ENCODE measurements at regions not wholly inside any gene's neighbourhood (a gene's known extent, or its start where the extent isn't known, plus 50 kb on each side); places are given as distances from the start of the nearest gene placed in this dataset.

DNA sequence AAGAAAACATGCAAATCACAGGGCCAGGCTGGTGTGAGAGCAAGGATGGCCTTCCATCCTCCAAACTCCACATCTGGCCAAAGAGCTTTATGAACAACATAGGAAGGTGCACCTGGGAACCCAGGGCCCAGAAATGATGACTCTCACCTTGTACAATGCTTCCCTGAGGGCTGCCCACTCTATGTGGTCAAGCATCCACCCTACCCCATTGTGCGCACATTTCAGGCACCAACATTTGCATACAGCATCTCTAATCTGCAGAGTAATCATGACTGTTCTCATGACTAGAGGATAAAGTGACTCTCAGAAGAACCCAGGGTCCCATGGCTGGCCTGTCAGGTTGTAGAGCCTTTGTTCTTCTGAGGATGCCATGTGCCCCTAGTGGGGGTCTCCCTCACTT lies 57.2 kb upstream of the NTF3 start:
- no peak overlapping the region for H3K27ac Mint-ChIP-seq (ENCODE audit: unreplicated experiment)
- H3K36me3 ChIP-seq (ENCODE audit: control insufficient read depth, insufficient read depth, low read length) = no peaks in the 10 kb centered on the region
- no peaks in the 10 kb centered on the region for H3K27me3 ChIP-seq (replicated peaks; ENCODE audit: control insufficient read depth, insufficient read depth, low read length)
- no peaks in the 10 kb centered on the region for H3K36me3 Mint-ChIP-seq (ENCODE audit: insufficient read depth, unreplicated experiment)
- POLR2A ChIA-PET = no interaction called here
- no TSS peak for BruUV-seq (replicated peaks)
- no peaks in the 10 kb centered on the region for H3K4me1 ChIP-seq
- intact Hi-C loops (cut with micrococcal nuclease; ENCODE audit: unreplicated experiment) = no loop called here
- no peak for DNase-seq
- no peaks in the 10 kb centered on the region for H3K4me1 Mint-ChIP-seq (ENCODE audit: low read depth, unreplicated experiment)
- no peak overlapping the region for H3K4me3 ChIP-seq (ENCODE audit: low read depth, low read length)
- TF ChIP-seq, protein P1, sequence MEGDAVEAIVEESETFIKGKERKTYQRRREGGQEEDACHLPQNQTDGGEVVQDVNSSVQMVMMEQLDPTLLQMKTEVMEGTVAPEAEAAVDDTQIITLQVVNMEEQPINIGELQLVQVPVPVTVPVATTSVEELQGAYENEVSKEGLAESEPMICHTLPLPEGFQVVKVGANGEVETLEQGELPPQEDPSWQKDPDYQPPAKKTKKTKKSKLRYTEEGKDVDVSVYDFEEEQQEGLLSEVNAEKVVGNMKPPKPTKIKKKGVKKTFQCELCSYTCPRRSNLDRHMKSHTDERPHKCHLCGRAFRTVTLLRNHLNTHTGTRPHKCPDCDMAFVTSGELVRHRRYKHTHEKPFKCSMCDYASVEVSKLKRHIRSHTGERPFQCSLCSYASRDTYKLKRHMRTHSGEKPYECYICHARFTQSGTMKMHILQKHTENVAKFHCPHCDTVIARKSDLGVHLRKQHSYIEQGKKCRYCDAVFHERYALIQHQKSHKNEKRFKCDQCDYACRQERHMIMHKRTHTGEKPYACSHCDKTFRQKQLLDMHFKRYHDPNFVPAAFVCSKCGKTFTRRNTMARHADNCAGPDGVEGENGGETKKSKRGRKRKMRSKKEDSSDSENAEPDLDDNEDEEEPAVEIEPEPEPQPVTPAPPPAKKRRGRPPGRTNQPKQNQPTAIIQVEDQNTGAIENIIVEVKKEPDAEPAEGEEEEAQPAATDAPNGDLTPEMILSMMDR (IDR thresholded peaks at IDR 0.05; ENCODE audit: insufficient read depth in 1 of 2, low read depth in 1 of 2, low read length in 1 of 2, severe bottlenecking in 1 of 2, unreplicated experiment in 1 of 2) = no peak
- H3K27me3 Mint-ChIP-seq (ENCODE audit: insufficient read depth, unreplicated experiment) = no peaks in the 10 kb centered on the region
- H3K9me3 ChIP-seq = no peaks in the 10 kb centered on the region
- CTCF ChIA-PET = no interaction called here
- H3K4me3 Mint-ChIP-seq (ENCODE audit: unreplicated experiment) = no peak overlapping the region
- H3K9me3 Mint-ChIP-seq (ENCODE audit: unreplicated experiment) = no peaks in the 10 kb centered on the region

DNA sequence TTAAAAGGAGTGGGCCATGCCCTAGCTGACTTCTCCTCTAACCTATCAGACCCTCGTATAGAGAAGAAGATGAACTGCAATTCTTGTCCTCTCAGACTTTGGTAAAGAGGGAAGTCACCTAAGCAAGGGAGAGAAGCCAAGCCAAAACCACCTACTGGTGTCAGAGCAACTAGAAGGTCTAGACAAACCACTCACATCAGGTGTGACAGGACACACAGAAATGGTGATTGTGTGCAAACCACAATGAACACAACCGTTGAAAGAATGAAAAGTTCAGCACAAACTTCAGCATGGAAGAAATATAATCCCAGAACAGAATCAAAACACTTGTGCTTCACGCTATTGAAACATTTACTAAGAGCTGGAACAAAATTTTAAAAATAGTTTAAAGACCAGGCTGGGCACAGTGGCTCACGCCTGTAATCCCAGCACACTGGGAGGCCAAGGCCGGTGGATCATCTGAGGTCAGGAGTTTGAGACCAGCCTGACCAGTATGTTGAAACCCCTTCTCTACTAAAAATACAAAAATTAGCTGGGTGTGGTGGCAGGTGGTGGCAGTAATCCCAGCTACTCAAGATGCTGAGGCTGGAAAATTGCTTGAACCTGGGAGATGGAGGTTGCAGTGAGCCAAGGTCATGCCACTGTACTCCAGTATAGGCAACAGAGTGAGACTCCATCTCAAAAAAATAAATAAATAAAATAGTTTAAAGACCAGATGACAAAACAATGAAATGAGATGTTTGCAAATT lies 56.2 kb upstream of the NTF3 start:
- TF ChIP-seq, protein P1 (IDR thresholded peaks at IDR 0.05; ENCODE audit: insufficient read depth in 1 of 2, low read depth in 1 of 2, low read length in 1 of 2, severe bottlenecking in 1 of 2, unreplicated experiment in 1 of 2) = no peak
- ChIA-PET CTCF (no interaction called here), POLR2A (no interaction called here)
- Histone ChIP-seq H3K27me3 (replicated peaks; ENCODE audit: control insufficient read depth, insufficient read depth, low read length) (no peaks in the 10 kb centered on the region), H3K4me1 (no peaks in the 10 kb centered on the region), H3K36me3 (ENCODE audit: control insufficient read depth, insufficient read depth, low read length) (no peaks in the 10 kb centered on the region), H3K4me3 (ENCODE audit: low read depth, low read length) (no peak overlapping the region), H3K9me3 (no peaks in the 10 kb centered on the region)
- Mint-ChIP-seq H3K4me1 (ENCODE audit: low read depth, unreplicated experiment) (no peaks in the 10 kb centered on the region), H3K27ac (ENCODE audit: unreplicated experiment) (no peak overlapping the region), H3K9me3 (ENCODE audit: unreplicated experiment) (no peaks in the 10 kb centered on the region), H3K36me3 (ENCODE audit: insufficient read depth, unreplicated experiment) (no peaks in the 10 kb centered on the region), H3K27me3 (ENCODE audit: insufficient read depth, unreplicated experiment) (no peaks in the 10 kb centered on the region), H3K4me3 (ENCODE audit: unreplicated experiment) (no peak overlapping the region)
- no TSS peak for BruUV-seq (replicated peaks)
- intact Hi-C loops (cut with micrococcal nuclease; ENCODE audit: unreplicated experiment) = no loop called here
- DNase-seq = no peak

DNA sequence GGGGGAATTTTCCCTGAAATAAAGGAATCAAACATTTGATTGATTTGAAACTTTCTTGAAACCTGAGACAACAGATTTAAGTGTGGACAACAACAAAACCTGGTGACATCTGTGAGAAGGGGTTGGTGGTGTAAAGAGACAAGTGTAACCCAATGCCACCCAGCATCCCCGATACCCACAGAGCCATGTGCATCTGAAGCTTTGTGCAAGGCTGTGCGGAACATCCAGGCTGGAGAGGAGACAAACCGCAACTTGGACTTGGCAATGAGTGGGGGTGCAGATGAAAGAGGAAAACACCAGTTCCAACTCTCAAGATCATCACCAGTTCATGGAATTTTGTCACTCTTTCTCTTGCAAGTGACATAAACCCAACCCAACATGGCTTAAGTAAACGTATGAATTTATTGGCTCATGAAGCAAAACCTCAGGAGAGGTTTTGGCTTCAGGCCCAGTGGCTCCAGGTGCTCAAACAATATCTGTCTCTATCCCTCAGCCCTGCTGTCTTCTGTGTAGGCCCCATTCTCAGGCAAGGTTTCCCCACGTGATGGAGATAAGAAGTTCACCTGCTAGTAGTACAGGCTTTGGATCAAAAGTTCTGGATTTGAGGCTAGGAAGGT lies 55.2 kb upstream of the NTF3 start:
- intact Hi-C loops (cut with micrococcal nuclease; ENCODE audit: unreplicated experiment) = no loop called here
- Mint-ChIP-seq H3K36me3 (ENCODE audit: insufficient read depth, unreplicated experiment) (no peaks in the 10 kb centered on the region), H3K27ac (ENCODE audit: unreplicated experiment) (no peak overlapping the region), H3K4me3 (ENCODE audit: unreplicated experiment) (no peak overlapping the region), H3K9me3 (ENCODE audit: unreplicated experiment) (no peaks in the 10 kb centered on the region), H3K4me1 (ENCODE audit: low read depth, unreplicated experiment) (no peaks in the 10 kb centered on the region), H3K27me3 (ENCODE audit: insufficient read depth, unreplicated experiment) (no peaks in the 10 kb centered on the region)
- TF ChIP-seq, protein P1 (IDR thresholded peaks at IDR 0.05; ENCODE audit: insufficient read depth in 1 of 2, low read depth in 1 of 2, low read length in 1 of 2, severe bottlenecking in 1 of 2, unreplicated experiment in 1 of 2) = no peak
- no peaks in the 10 kb centered on the region for H3K27me3 ChIP-seq (replicated peaks; ENCODE audit: control insufficient read depth, insufficient read depth, low read length)
- H3K4me1 ChIP-seq = no peaks in the 10 kb centered on the region
- H3K36me3 ChIP-seq (ENCODE audit: control insufficient read depth, insufficient read depth, low read length) = no peaks in the 10 kb centered on the region
- no peak overlapping the region for H3K4me3 ChIP-seq (ENCODE audit: low read depth, low read length)
- DNase-seq = no peak
- POLR2A ChIA-PET = no interaction called here
- H3K9me3 ChIP-seq = no peaks in the 10 kb centered on the region
- BruUV-seq (replicated peaks) = no TSS peak
- CTCF ChIA-PET = no interaction called here
